ENCODE measurements at regions not wholly inside any gene's neighbourhood (a gene's known extent, or its start where the extent isn't known, plus 50 kb on each side); places are given as distances from the start of the nearest gene placed in this dataset.

- TF ChIP-seq, protein P1, sequence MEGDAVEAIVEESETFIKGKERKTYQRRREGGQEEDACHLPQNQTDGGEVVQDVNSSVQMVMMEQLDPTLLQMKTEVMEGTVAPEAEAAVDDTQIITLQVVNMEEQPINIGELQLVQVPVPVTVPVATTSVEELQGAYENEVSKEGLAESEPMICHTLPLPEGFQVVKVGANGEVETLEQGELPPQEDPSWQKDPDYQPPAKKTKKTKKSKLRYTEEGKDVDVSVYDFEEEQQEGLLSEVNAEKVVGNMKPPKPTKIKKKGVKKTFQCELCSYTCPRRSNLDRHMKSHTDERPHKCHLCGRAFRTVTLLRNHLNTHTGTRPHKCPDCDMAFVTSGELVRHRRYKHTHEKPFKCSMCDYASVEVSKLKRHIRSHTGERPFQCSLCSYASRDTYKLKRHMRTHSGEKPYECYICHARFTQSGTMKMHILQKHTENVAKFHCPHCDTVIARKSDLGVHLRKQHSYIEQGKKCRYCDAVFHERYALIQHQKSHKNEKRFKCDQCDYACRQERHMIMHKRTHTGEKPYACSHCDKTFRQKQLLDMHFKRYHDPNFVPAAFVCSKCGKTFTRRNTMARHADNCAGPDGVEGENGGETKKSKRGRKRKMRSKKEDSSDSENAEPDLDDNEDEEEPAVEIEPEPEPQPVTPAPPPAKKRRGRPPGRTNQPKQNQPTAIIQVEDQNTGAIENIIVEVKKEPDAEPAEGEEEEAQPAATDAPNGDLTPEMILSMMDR (IDR thresholded peaks at IDR 0.05) = no peak
- no peak for TF ChIP-seq POLR2A (IDR thresholded peaks at IDR 0.05)
Measured at GRCh38 chr10:124213471-124213870, 120.1 kb upstream of the CHST15 start.
